ENCODE measurements at regions not wholly inside any gene's neighbourhood (a gene's known extent, or its start where the extent isn't known, plus 50 kb on each side); places are given as distances from the start of the nearest gene placed in this dataset.

- Mint-ChIP-seq H3K4me3 (no peak overlapping the region), H3K4me1 (no peaks in the 10 kb centered on the region)
- CTCF ChIA-PET: interaction anchor here (1.3 to 1.5 kb wide), 2 partner anchors 10 to 66 kb away, joined by 3 read pairs; no protein-coding TSS in a partner anchor
These were observed 53.8 kb upstream of the PSEN2 start for GRCh38 chr1:226816576-226816975.

GRCh38 chr1:226814751-226815537 lies 55.5 kb upstream of the PSEN2 start:
- Mint-ChIP-seq H3K4me3 (no peak overlapping the region), H3K27me3 (peaks cover 5% of the 10 kb centered on the region), H3K9me3 (ENCODE audit: low read depth) (no peaks in the 10 kb centered on the region), H3K27ac (no peak overlapping the region), H3K4me1 (no peaks in the 10 kb centered on the region), H3K36me3 (no peaks in the 10 kb centered on the region)
- CTCF ChIA-PET: interaction anchor here (1.0 to 1.9 kb wide), 2 partner anchors 13 to 188 kb away, joined by 3 to 6 read pairs; no protein-coding TSS in a partner anchor
- ATAC-seq (no peak), DNase-seq (no peak)

More at GRCh38 chr1:226816576-226816975, 53.8 kb upstream of the PSEN2 start:
- ATAC-seq (no peak), DNase-seq (no peak)
- H3K9me3 Mint-ChIP-seq (ENCODE audit: low read depth): no peaks in the 10 kb centered on the region
- H3K27ac Mint-ChIP-seq: no peak overlapping the region
- peaks cover 5% of the 10 kb centered on the region for H3K27me3 Mint-ChIP-seq
- H3K36me3 Mint-ChIP-seq: no peaks in the 10 kb centered on the region

- Mint-ChIP-seq H3K36me3 (no peaks in the 10 kb centered on the region), H3K4me1 (no peaks in the 10 kb centered on the region), H3K4me3 (no peak overlapping the region), H3K9me3 (ENCODE audit: low read depth) (no peaks in the 10 kb centered on the region), H3K27ac (no peak overlapping the region), H3K27me3 (peaks cover 5% of the 10 kb centered on the region)
- CTCF ChIA-PET: interaction anchor here (0.7 kb wide), 1 partner anchor 188 kb away, joined by 3 read pairs; no protein-coding TSS in a partner anchor
- no peak for ATAC-seq
- DNase-seq: no peak
These were observed 56.5 kb upstream of the PSEN2 start for GRCh38 chr1:226813671-226814591.

GRCh38 chr1:226810681-226811080 lies 59.7 kb upstream of the PSEN2 start:
- CTCF ChIA-PET: interaction anchor here (0.8 kb wide), 1 partner anchor 178 kb away, joined by 3 read pairs; no protein-coding TSS in a partner anchor
- no peak overlapping the region for H3K4me3 Mint-ChIP-seq

GRCh38 chr1:226809785-226810571 lies 60.4 kb upstream of the PSEN2 start:
- no peak for ATAC-seq
- no peak for DNase-seq
- H3K9me3 Mint-ChIP-seq (ENCODE audit: low read depth): no peaks in the 10 kb centered on the region
- H3K4me3 Mint-ChIP-seq: no peak overlapping the region
- no peaks in the 10 kb centered on the region for H3K4me1 Mint-ChIP-seq
- no peaks in the 10 kb centered on the region for H3K36me3 Mint-ChIP-seq
- CTCF ChIA-PET: interaction anchor here (1.0 to 1.5 kb wide), 3 partner anchors 76 to 183 kb away, joined by 3 to 4 read pairs (median 3); no protein-coding TSS in a partner anchor
- H3K27me3 Mint-ChIP-seq: peaks cover 3% of the 10 kb centered on the region
- H3K27ac Mint-ChIP-seq: no peak overlapping the region

More at GRCh38 chr1:226810681-226811080, 59.7 kb upstream of the PSEN2 start:
- Mint-ChIP-seq H3K36me3 (no peaks in the 10 kb centered on the region), H3K27ac (no peak overlapping the region), H3K27me3 (peaks cover 3% of the 10 kb centered on the region), H3K9me3 (ENCODE audit: low read depth) (no peaks in the 10 kb centered on the region), H3K4me1 (no peaks in the 10 kb centered on the region)
- DNase-seq (no peak), ATAC-seq (no peak)

- Mint-ChIP-seq H3K9me3 (ENCODE audit: low read depth) (no peaks in the 10 kb centered on the region), H3K4me3 (no peak overlapping the region), H3K4me1 (no peaks in the 10 kb centered on the region), H3K36me3 (no peaks in the 10 kb centered on the region), H3K27ac (no peak overlapping the region), H3K27me3 (peaks cover 5% of the 10 kb centered on the region)
- ATAC-seq: no peak
- CTCF ChIA-PET: interaction anchor here (1.5 kb wide), 1 partner anchor 182 kb away, joined by 4 read pairs; no protein-coding TSS in a partner anchor
- no peak for DNase-seq
These were observed 61.9 kb upstream of the PSEN2 start for GRCh38 chr1:226808501-226808900.

GRCh38 chr1:226806988-226807387 lies 63.4 kb upstream of the PSEN2 start:
- H3K4me3 Mint-ChIP-seq: no peak overlapping the region
- H3K9me3 Mint-ChIP-seq (ENCODE audit: low read depth): no peaks in the 10 kb centered on the region
- ATAC-seq: no peak
- no peaks in the 10 kb centered on the region for H3K4me1 Mint-ChIP-seq
- CTCF ChIA-PET: interaction anchor here (0.8 kb wide), 1 partner anchor 21 kb away, joined by 3 read pairs; no protein-coding TSS in a partner anchor
- no peak overlapping the region for H3K27ac Mint-ChIP-seq
- H3K27me3 Mint-ChIP-seq: peaks cover 3% of the 10 kb centered on the region
- DNase-seq: no peak
- no peaks in the 10 kb centered on the region for H3K36me3 Mint-ChIP-seq

GRCh38 chr1:226804907-226805759 lies 65.3 kb upstream of the PSEN2 start:
- CTCF ChIA-PET: interaction anchor here (1.2 kb wide), 1 partner anchor 101 kb away, joined by 3 read pairs; no protein-coding TSS in a partner anchor
- no peak for DNase-seq
- Mint-ChIP-seq H3K27me3 (peaks cover 2% of the 10 kb centered on the region), H3K4me3 (no peak overlapping the region), H3K9me3 (ENCODE audit: low read depth) (no peaks in the 10 kb centered on the region), H3K27ac (no peak overlapping the region), H3K4me1 (peaks cover 6% of the 10 kb centered on the region), H3K36me3 (no peaks in the 10 kb centered on the region)
- ATAC-seq: no peak

GRCh38 chr1:226800763-226801380 lies 61.8 kb upstream of the ITPKB start:
- H3K36me3 Mint-ChIP-seq: no peaks in the 10 kb centered on the region
- peaks cover 33% of the 10 kb centered on the region for H3K4me1 Mint-ChIP-seq
- DNase-seq (no peak), ATAC-seq (no peak)
- peaks cover 2% of the 10 kb centered on the region for H3K27me3 Mint-ChIP-seq
- peak overlapping the region; percentile 19 for H3K27ac Mint-ChIP-seq
- H3K9me3 Mint-ChIP-seq (ENCODE audit: low read depth): no peaks in the 10 kb centered on the region
- CTCF ChIA-PET: interaction anchor here (0.8 kb wide), 1 partner anchor 62 kb away, joined by 6 read pairs; the partner anchor contains the start of gene ITPKB
- H3K4me3 Mint-ChIP-seq: no peak overlapping the region

GRCh38 chr1:226799634-226800281 lies 60.7 kb upstream of the ITPKB start:
- no peak overlapping the region for H3K4me3 Mint-ChIP-seq
- ATAC-seq (no peak), DNase-seq (no peak)
- H3K27ac Mint-ChIP-seq: peak overlapping the region; percentile 50
- CTCF ChIA-PET: interaction anchor here (0.6 to 2.1 kb wide), 5 partner anchors 13 to 173 kb away, joined by 3 to 6 read pairs (median 3); partner anchors contain the start of gene ITPKB
- no peaks in the 10 kb centered on the region for H3K36me3 Mint-ChIP-seq
- H3K9me3 Mint-ChIP-seq (ENCODE audit: low read depth): no peaks in the 10 kb centered on the region
- H3K27me3 Mint-ChIP-seq: peaks cover 2% of the 10 kb centered on the region
- H3K4me1 Mint-ChIP-seq: peaks cover 33% of the 10 kb centered on the region

Data from activated CD8-positive, alpha-beta memory T cell treated with anti-CD3 and anti-CD28 coated beads, Interleukin-2, amount 10 ng/mL, durations not matched to agents 7 days and 5 days (primary cell).